HuH-7.5 (cell line): ENCODE measurements at regions not wholly inside any gene's neighbourhood (a gene's known extent, or its start where the extent isn't known, plus 50 kb on each side); places are given as distances from the start of the nearest gene placed in this dataset.

Source experiments
- DNase-seq: peaks from one replicate; pipeline ENCODE4 v3.0.0; 2011; ENCODE audit warnings: low spot score

- no peak for DNase-seq
These were observed 225.8 kb downstream of the PMP22 start for GRCh38 chr17:15039366-15039765.

- no peak for DNase-seq
These were observed 226.5 kb downstream of the PMP22 start for GRCh38 chr17:15038656-15039055.

- no peak for DNase-seq
These were observed 228.9 kb downstream of the PMP22 start for GRCh38 chr17:15036238-15036637.

- no peak for DNase-seq
These were observed 233.2 kb downstream of the PMP22 start for GRCh38 chr17:15031975-15032374.

GRCh38 chr17:15029469-15029868 lies 235.7 kb downstream of the PMP22 start:
- no peak for DNase-seq

GRCh38 chr17:15027853-15028252 lies 237.3 kb downstream of the PMP22 start:
- DNase-seq, result no peak

GRCh38 chr17:15026088-15026487 lies 239.0 kb downstream of the PMP22 start:
- no peak for DNase-seq

GRCh38 chr17:15023589-15024336 lies 241.4 kb downstream of the PMP22 start:
- DNase-seq, result no peak

- no peak for DNase-seq
These were observed 246.0 kb downstream of the PMP22 start for GRCh38 chr17:15019158-15019557.

GRCh38 chr17:15012351-15012980 lies 252.7 kb downstream of the PMP22 start:
- DNase-seq, result no peak

GRCh38 chr17:15009087-15009486 lies 256.0 kb downstream of the PMP22 start:
- DNase-seq, result no peak

GRCh38 chr17:15007147-15007553 lies 258.0 kb downstream of the PMP22 start:
- DNase-seq, result no peak

- DNase-seq, result no peak
These were observed 258.6 kb downstream of the PMP22 start for GRCh38 chr17:15006421-15007128.

- no peak for DNase-seq
These were observed 264.5 kb downstream of the PMP22 start for GRCh38 chr17:15000661-15001060.

- DNase-seq, result no peak
These were observed 267.8 kb downstream of the PMP22 start for GRCh38 chr17:14997290-14997689.

- no peak for DNase-seq
These were observed 279.0 kb downstream of the PMP22 start for GRCh38 chr17:14986127-14986526.

GRCh38 chr17:14972844-14973243 lies 292.3 kb downstream of the PMP22 start:
- DNase-seq, result no peak

GRCh38 chr17:14971054-14971453 lies 294.1 kb downstream of the PMP22 start:
- no peak for DNase-seq

- no peak for DNase-seq
These were observed 305.9 kb downstream of the PMP22 start for GRCh38 chr17:14959106-14959648.

- no peak for DNase-seq
These were observed 311.7 kb downstream of the PMP22 start for GRCh38 chr17:14953405-14953804.

- no peak for DNase-seq
These were observed 314.4 kb downstream of the PMP22 start for GRCh38 chr17:14950686-14951085.

GRCh38 chr17:14950216-14950615 lies 314.9 kb downstream of the PMP22 start:
- DNase-seq, result no peak

GRCh38 chr17:14947671-14948070 lies 317.5 kb downstream of the PMP22 start:
- no peak for DNase-seq
